OCI-LY7 (cell line): ENCODE measurements at regions not wholly inside any gene's neighbourhood (a gene's known extent, or its start where the extent isn't known, plus 50 kb on each side); places are given as distances from the start of the nearest gene placed in this dataset.

Experiments used
- BruUV-seq: library from RNA; stranded (reverse); fragments of 400-500 nt; replicated peaks from 2 replicates; lab custom pipeline; 2021; lab: Mats Ljungman, UMichigan
- CTCF ChIA-PET: fragments of 300-600 bp; sonication (Branson Sonifier 250); formaldehyde crosslinking; loops from one replicate; lab custom pipeline; 2022; ENCODE audit warnings: antibody characterized with exemption; ENCODE audit not compliant: unreplicated experiment; lab: Charles Lee
- POLR2A ChIA-PET: fragments of 300-600 bp; sonication (Branson Sonifier 250); formaldehyde crosslinking; loops from one replicate; lab custom pipeline; 2022; ENCODE audit warnings: antibody characterized with exemption; lab: Charles Lee
- DNase-seq: peaks from one replicate; pipeline ENCODE4 v3.0.0-alpha.2; 2015; ENCODE audit warnings: low spot score
- H2AFZ ChIP-seq: fragments of 200-600 bp; sonication (generic), shearing (Covaris generic); 2 replicates; pipeline ENCODE4 v1.6.1; 2014; ENCODE audit warnings: mild to moderate bottlenecking, antibody characterized with exemption, low read length, moderate library complexity
- H3K27ac ChIP-seq: fragments of 200-600 bp; sonication (generic); 2 replicates; pipeline ENCODE4 v1.5.1; 2014; ENCODE audit warnings: mixed run types, low read depth, mild to moderate bottlenecking, moderate library complexity, low read length, inconsistent platforms; ENCODE audit not compliant: poor library complexity, severe bottlenecking
- H3K36me3 ChIP-seq: fragments of 200-600 bp; sonication (generic); 2 replicates; pipeline ENCODE4 v1.6.1; 2014; ENCODE audit warnings: mild to moderate bottlenecking, antibody characterized with exemption, low read length, moderate library complexity, mixed read lengths; ENCODE audit not compliant: insufficient read depth
- H3K4me1 ChIP-seq: fragments of 200-600 bp; sonication (generic); 2 replicates; pipeline ENCODE4 v1.5.1; 2014; ENCODE audit warnings: mild to moderate bottlenecking, low read length; ENCODE audit not compliant: insufficient read depth, poor library complexity, severe bottlenecking
- H3K4me2 ChIP-seq: fragments of 200-600 bp; sonication (generic); 2 replicates; pipeline ENCODE4 v1.6.1; 2014; ENCODE audit warnings: mild to moderate bottlenecking, low read length
- H3K4me3 ChIP-seq: fragments of 200-600 bp; sonication (generic); 2 replicates; pipeline ENCODE4 v1.5.1; 2014; ENCODE audit warnings: mild to moderate bottlenecking, low read depth, low read length; ENCODE audit not compliant: poor library complexity, severe bottlenecking
- H3K79me2 ChIP-seq: fragments of 200-600 bp; sonication (generic); 2 replicates; pipeline ENCODE4 v1.6.1; 2016; ENCODE audit warnings: low read depth, mild to moderate bottlenecking, low read length, moderate library complexity, mixed read lengths; ENCODE audit not compliant: insufficient read depth
- H3K9me2 ChIP-seq: fragments of 200-600 bp; sonication (generic); 2 replicates; pipeline ENCODE4 v1.6.1; 2016; ENCODE audit warnings: mild to moderate bottlenecking, low read length, mixed read lengths; ENCODE audit not compliant: insufficient read depth
- H3K9me3 ChIP-seq: fragments of 200-600 bp; sonication (generic); 2 replicates; pipeline ENCODE4 v1.6.1; 2014; ENCODE audit warnings: mild to moderate bottlenecking, mixed run types, low read length, mixed read lengths
- H4K20me1 ChIP-seq: fragments of 200-600 bp; sonication (generic); 2 replicates; pipeline ENCODE4 v1.6.1; 2014; ENCODE audit warnings: mild to moderate bottlenecking, antibody characterized with exemption, low read length, moderate library complexity, mixed read lengths; ENCODE audit not compliant: insufficient read depth
- CTCF ChIP-seq: fragments of 200-600 bp; sonication (generic); conservative IDR thresholded peaks from 2 replicates; pipeline ENCODE4 v1.5.1; 2014; ENCODE audit warnings: mild to moderate bottlenecking, antibody characterized with exemption, low read length, moderate library complexity, mixed read lengths
- EZH2phosphoT487 ChIP-seq: fragments of 200-600 bp; sonication (generic); IDR thresholded peaks from 2 replicates; pipeline ENCODE4 v1.6.1; 2018; ENCODE audit warnings: low read depth, borderline replicate concordance, mild to moderate bottlenecking, mixed run types, antibody characterized with exemption, low read length, moderate library complexity, mixed read lengths
- intact Hi-C: fragments of 100-400 bp; cut with micrococcal nuclease; formaldehyde crosslinking; loops from one replicate; pipeline ENCODE4 v1.10.0; 2022; ENCODE audit not compliant: unreplicated experiment

DNA sequence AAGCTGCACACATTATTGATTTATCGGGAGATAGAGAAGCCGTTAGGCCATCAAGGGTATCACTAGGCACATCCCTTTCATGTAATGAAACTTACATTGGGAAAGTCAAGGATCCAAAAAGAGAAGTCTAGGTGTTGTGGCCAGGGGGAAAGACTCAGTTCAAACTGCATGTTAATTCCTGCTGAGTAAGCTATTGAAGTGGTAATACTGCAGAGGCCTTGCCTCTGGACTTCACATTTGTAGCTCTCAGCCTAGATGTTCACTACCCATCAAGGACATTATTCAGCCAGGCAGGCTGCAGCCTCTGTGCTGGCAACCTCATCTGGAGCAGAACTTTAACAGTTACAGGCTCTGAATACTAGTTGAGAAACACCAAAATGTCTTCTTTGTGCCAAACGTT, 2094.5 kb upstream of the AGA start:
- Histone ChIP-seq H3K4me2 (no peak overlapping the region), H3K27ac (no peak overlapping the region), H3K4me1 (no peaks in the 10 kb centered on the region), H4K20me1 (no peaks in the 10 kb centered on the region), H3K9me3 (no peaks in the 10 kb centered on the region), H3K36me3 (no peaks in the 10 kb centered on the region), H2AFZ (no peak overlapping the region), H3K79me2 (no peaks in the 10 kb centered on the region), H3K4me3 (no peak overlapping the region), H3K9me2 (no peaks in the 10 kb centered on the region)
- intact Hi-C loops: no loop called here
- no peak for TF ChIP-seq CTCF
- TF ChIP-seq EZH2phosphoT487: no peak
- no peak for DNase-seq
- ChIA-PET POLR2A (no interaction called here), CTCF (no interaction called here)
- no TSS peak for BruUV-seq

DNA sequence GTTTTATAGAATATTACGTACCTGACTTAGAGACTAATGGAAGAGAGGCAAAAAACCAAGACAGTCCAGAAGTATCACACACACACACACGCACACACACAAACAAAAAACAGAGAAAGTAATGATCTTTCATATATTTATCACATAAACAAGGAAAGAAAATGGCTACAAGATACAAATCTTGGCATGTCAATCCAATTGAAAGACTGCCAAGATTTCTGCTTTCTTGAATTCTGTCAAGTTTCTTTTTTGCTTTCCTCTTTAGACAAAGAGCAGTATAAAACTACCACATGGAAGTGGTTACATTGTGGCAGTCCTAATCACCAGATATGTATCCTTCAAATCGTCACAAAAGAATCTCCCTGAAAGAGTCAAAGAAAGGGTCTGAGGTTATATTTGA, 2097.4 kb upstream of the AGA start:
- H3K27ac ChIP-seq: no peak overlapping the region
- H3K9me2 ChIP-seq: no peaks in the 10 kb centered on the region
- CTCF ChIA-PET: no interaction called here
- H3K9me3 ChIP-seq: no peaks in the 10 kb centered on the region
- intact Hi-C loops: no loop called here
- no peak overlapping the region for H2AFZ ChIP-seq
- no peaks in the 10 kb centered on the region for H4K20me1 ChIP-seq
- no TSS peak for BruUV-seq
- no peaks in the 10 kb centered on the region for H3K79me2 ChIP-seq
- no peak for DNase-seq
- H3K4me3 ChIP-seq: no peak overlapping the region
- TF ChIP-seq CTCF: no peak
- POLR2A ChIA-PET: interaction anchor here (0.7 kb wide), 1 partner anchor 977 kb away, joined by 3 read pairs; no protein-coding TSS in a partner anchor
- no peak overlapping the region for H3K4me2 ChIP-seq
- no peaks in the 10 kb centered on the region for H3K36me3 ChIP-seq
- no peaks in the 10 kb centered on the region for H3K4me1 ChIP-seq

- ChIA-PET POLR2A (interaction anchor here (0.6 kb wide), 1 partner anchor 56 kb away, joined by 3 read pairs; no protein-coding TSS in a partner anchor), CTCF (no interaction called here)
- Histone ChIP-seq H3K9me3 (no peaks in the 10 kb centered on the region), H3K9me2 (no peaks in the 10 kb centered on the region), H2AFZ (no peak overlapping the region), H3K27ac (no peak overlapping the region), H3K4me2 (no peak overlapping the region), H4K20me1 (no peaks in the 10 kb centered on the region), H3K36me3 (no peaks in the 10 kb centered on the region), H3K4me3 (no peak overlapping the region), H3K4me1 (no peaks in the 10 kb centered on the region), H3K79me2 (no peaks in the 10 kb centered on the region)
- no TSS peak for BruUV-seq
- intact Hi-C loops: no loop called here
- TF ChIP-seq CTCF: no peak
- DNase-seq: no peak
Measured at GRCh38 chr4:179543771-179544170, 2101.5 kb upstream of the AGA start.
